CD4-positive, alpha-beta T cell treated with Interleukin-15 for 1 hour (primary cell): ENCODE measurements at regions not wholly inside any gene's neighbourhood (a gene's known extent, or its start where the extent isn't known, plus 50 kb on each side); places are given as distances from the start of the nearest gene placed in this dataset.
A peak's percentile ranks its signal among the peaks of the same experiment; 100 is the strongest.
"Not testable (repeated sequence)": the region's sequence is repeated elsewhere in the genome, so short reads cannot be mapped to it uniquely, and the experiment has no call there.

Experiments used
- DNase-seq: peaks from one replicate; pipeline ENCODE4 v3.0.0-alpha.2; 2020

- DNase-seq = no peak
Measured at GRCh38 chr6:137545073-137545472, 50.9 kb upstream of the OLIG3 start.

DNA sequence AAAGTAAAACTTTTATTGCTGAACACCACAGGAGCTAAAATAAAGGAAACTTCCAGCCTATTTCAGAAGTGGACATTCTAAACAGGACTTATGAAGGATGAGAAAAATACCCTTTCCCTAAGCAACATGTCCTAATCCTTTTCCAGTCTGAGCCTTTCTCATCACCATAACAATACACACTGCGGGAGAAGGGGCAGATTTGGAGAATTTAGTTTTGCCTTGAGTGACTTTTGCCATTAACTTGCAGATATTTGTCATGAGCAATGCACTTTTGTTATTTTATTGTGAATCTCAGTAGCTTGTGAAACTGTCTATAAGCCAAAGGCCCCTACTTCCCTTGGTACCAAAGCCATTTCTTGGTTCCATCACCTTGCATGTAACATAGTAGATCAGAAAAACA lies 53.0 kb upstream of the OLIG3 start:
- DNase-seq = no peak

GRCh38 chr6:137547601-137548000 lies 53.4 kb upstream of the OLIG3 start:
- no peak for DNase-seq

- DNase-seq = no peak
Measured at GRCh38 chr6:137549106-137549505, 54.9 kb upstream of the OLIG3 start.

- no peak for DNase-seq
Measured at GRCh38 chr6:137550535-137550934, 56.3 kb upstream of the OLIG3 start.

GRCh38 chr6:137552146-137552545 lies 58.0 kb upstream of the OLIG3 start:
- DNase-seq = no peak

DNA sequence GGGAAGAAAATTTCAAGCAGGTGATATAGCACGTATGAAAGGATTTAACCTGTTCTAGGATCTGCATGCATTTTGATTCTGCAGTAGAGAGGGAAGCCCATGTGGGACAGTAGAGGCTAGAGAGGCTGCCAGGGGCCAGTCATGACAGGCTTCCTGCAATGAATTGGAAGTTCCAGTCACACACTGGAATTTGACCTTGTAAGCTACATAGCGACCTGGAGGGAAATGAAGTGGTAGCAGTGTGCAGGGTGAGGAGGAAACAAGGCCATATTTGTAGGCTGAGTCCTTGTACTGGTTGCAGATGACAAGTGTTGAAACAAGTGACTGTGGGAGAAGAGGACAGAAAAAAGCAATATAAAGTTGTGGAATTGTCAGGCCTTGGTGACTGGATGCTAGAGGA lies 58.6 kb upstream of the OLIG3 start:
- no peak for DNase-seq

GRCh38 chr6:137559521-137560183 lies 65.5 kb upstream of the OLIG3 start:
- DNase-seq = peak; percentile 47

DNA sequence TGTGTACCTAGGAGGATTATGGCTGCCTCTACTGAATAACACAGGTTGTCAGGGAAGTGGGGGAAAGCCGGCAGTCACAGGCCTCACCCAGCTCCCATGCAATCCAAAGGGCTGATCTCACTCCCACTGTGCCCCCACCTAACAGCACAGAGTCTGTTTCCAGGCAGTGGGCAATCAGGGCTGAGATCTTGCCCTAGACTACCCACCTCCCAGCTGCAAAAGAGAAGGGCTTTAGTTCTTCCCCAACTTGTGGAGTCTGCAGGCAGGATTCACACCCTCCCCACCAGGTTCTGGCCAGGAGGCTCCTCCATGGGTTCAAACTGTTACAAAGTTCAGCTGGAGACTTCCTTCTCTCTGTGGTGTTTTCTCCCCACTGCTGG lies 66.0 kb upstream of the OLIG3 start:
- DNase-seq = no peak

DNA sequence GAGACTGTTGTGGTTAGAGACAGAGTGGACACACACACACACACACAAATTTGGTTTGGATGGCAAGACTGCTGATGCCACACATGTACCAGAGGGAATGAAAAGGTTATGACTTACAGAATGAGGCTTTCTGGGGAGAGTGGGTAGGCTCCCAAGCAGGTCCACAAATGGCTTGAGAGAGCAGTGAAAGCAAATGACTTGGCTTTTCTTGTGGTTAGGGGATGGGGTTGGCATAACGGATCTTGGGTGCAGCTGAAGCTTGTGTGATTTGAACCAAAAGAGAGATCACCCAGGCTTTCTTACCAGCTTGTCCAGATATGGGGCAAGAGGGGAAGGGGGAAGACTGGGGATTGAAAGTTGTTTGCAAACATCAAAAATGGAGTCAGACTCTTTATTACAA lies 73.9 kb upstream of the OLIG3 start:
- DNase-seq = no peak

GRCh38 chr6:137570393-137570792 lies 76.2 kb upstream of the OLIG3 start:
- DNase-seq = no peak

GRCh38 chr6:137571854-137572253 lies 77.7 kb upstream of the OLIG3 start:
- DNase-seq = peak; percentile 40

DNA sequence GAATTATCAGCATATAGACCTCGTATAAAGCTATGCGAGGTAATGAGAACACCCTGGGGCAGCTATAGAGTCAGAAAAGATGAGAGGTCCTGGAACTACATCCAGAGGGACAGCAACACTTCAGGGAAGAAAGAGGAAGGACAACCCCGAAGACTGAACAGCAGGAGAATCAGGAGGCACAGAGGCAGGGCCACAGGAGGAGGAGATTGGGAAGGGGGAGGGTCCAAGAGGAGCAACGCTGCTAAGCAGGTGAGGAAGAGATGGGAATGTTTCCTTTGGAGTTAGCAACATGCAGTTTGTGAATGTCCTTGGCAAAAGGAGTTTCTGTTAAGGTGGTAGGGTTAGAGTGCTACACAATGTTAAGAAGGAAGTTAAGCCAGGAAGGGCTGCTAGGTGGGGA lies 79.5 kb upstream of the OLIG3 start:
- no peak for DNase-seq

DNA sequence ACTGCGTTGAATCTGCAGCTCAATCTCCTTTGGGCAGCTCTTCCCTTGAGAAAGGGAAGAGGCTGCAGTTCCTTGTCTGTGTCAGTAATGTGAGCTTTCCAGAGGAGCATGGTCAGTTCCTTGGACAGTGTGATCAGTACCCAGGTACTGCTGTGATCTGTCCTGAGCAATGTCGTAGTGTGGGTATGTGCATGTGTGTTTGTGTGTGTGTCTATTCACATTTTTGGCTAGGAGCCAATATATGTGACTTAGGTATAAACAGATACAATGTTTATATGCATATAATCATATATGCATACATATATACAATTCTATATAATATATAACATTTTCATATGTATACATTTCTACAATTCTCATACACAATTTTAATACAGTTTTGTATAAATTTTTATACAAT lies 85.4 kb upstream of the OLIG3 start:
- no peak for DNase-seq

GRCh38 chr6:137581019-137581707 lies 87.0 kb upstream of the OLIG3 start:
- DNase-seq = no peak

- not testable (repeated sequence) for DNase-seq
Measured at GRCh38 chr6:137583519-137583918, 89.3 kb upstream of the OLIG3 start.

GRCh38 chr6:137588472-137588871 lies 94.3 kb upstream of the OLIG3 start:
- no peak for DNase-seq

- peak; percentile 75 for DNase-seq
Measured at GRCh38 chr6:137589067-137589848, 95.1 kb upstream of the OLIG3 start.

DNA sequence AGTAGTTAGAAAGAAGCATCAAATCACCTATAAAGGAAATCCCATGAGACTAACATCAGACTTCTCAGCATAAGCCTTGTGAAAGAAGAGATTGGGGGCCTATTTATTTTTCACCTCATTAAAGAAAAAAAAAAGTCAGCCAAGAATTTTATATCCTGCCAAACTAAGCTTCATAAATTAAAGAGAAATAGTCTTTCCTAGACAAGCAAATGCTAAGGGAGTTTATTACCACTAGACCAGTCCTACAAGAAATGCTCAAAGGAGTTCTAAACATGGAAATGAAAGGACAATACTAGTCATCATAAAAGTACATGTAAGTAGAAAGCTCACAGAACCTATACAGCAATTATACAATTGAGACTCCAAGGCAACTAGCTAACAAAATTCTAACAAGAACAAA lies 96.5 kb upstream of the OLIG3 start:
- DNase-seq = no peak

GRCh38 chr6:137601471-137601870 lies 107.3 kb upstream of the OLIG3 start:
- no peak for DNase-seq

GRCh38 chr6:137602313-137603197 lies 108.4 kb upstream of the OLIG3 start:
- no peak for DNase-seq

GRCh38 chr6:137610702-137611101 lies 116.5 kb upstream of the OLIG3 start:
- DNase-seq = no peak

DNA sequence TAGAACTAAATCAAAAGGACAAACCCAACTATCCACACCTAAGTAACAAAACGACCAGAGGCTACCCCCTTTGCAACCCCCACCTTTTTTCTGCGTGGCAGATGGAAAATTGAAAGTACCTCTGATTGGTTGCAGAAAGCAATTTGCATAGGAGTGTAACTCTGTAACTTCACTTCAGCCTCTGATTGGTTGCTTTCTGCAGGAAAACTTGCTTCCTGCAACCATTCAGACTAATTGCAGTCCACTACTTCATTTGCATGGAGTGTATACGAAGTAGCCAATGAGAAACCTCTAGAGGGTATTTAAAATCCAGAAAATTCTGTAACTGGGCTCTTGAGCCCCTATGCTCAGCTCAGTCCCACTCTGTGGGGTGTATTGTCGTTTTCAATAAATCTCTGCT lies 129.1 kb upstream of the OLIG3 start:
- DNase-seq = no peak
